Stomach (tissue), 4 donors: ENCODE measurements at regions not wholly inside any gene's neighbourhood (a gene's known extent, or its start where the extent isn't known, plus 50 kb on each side); places are given as distances from the start of the nearest gene placed in this dataset.

Experiments
- CTCF ChIP-seq, 7 experiments: fragments of 450-650 bp in 4 of 7; fragments of 200-600 bp in 3 of 7; sonication (generic) in 3 of 7; IDR thresholded peaks; one replicate each; pipeline ENCODE4 v1.5.1; 2016 to 2019; ENCODE audit warnings: antibody characterized with exemption in 7 of 7, control low read depth in 2 of 7, mild to moderate bottlenecking in 1 of 7
- EP300 ChIP-seq: sonication (generic); formaldehyde crosslinking; IDR thresholded peaks from one replicate; pipeline ENCODE4 v1.6.1; 2017; ENCODE audit warnings: antibody characterized with exemption
- POLR2A ChIP-seq, 4 donors: fragments of 450-650 bp; IDR thresholded peaks; one replicate each; pipeline ENCODE4 v1.6.1; 2016; ENCODE audit warnings: antibody characterized with exemption in 4 of 4, control low read depth in 2 of 4, mild to moderate bottlenecking in 1 of 4, moderate library complexity in 1 of 4
- POLR2AphosphoS5 ChIP-seq, 3 donors: sonication (generic); formaldehyde crosslinking; IDR thresholded peaks; one replicate each; pipeline ENCODE4 v1.6.1; 2016; ENCODE audit warnings: antibody characterized with exemption in 3 of 3

GRCh38 chr10:17536221-17536620 is 81.0 kb downstream of the HACD1 start:
- TF ChIP-seq CTCF (IDR thresholded peaks at IDR 0.05) (no peak), POLR2A (IDR thresholded peaks at IDR 0.05) (no peak), POLR2AphosphoS5 (IDR thresholded peaks at IDR 0.05) (no peak), EP300 (no peak)
